ENCODE measurements at regions not wholly inside any gene's neighbourhood (a gene's known extent, or its start where the extent isn't known, plus 50 kb on each side); places are given as distances from the start of the nearest gene placed in this dataset.
"Not testable (repeated sequence)": the region's sequence is repeated elsewhere in the genome, so short reads cannot be mapped to it uniquely, and the experiment has no call there.

DNA sequence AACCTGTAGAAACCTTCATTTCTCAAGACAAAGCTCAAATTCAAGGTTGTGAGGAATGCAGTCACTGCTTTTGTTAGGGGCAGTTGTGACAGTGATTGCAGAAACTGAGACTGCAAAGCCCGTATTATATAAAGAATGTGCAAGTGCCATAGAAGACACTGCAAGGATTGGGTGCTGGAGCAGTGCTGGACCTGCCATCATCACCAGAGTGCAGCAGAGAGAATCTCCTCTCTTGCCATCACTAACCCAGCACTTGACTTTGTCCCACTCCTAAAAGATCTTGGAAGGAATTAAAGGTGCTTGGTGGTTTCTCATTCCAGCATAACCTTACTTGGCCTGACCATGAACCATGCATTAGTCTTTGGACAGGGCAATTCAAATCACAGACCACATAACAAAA is 81.1 kb upstream of the VKORC1L1 start:
- H3K4me3 ChIP-seq; H3K36me3 ChIP-seq; intact Hi-C loops (cut with DNase I); H3K27ac ChIP-seq; H3K9me3 ChIP-seq; H3K27me3 ChIP-seq (ENCODE audit: low read depth); H3K4me1 ChIP-seq; DNase-seq; ATAC-seq: not testable (repeated sequence)

DNA sequence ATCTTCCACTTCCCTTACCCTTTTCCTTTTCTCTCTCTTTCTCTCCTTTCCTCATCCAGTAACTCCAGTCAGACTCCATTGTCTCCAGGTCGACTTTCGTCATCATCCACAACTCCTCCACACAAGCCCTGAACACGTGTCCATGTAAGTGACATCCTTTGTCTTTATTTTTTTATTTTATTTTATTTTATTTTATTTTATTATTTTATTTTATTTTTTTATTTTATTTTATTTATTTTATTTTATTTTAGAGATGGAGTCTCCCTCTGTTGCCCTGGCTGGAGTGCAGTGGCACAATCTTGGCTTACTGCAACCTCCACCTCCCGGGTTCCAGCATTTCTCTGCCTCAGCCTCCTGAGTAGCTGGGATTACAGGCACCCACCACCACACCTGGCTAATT is 80.1 kb upstream of the VKORC1L1 start:
- H3K9me3 ChIP-seq; intact Hi-C loops (cut with DNase I): not testable (repeated sequence)

DNA sequence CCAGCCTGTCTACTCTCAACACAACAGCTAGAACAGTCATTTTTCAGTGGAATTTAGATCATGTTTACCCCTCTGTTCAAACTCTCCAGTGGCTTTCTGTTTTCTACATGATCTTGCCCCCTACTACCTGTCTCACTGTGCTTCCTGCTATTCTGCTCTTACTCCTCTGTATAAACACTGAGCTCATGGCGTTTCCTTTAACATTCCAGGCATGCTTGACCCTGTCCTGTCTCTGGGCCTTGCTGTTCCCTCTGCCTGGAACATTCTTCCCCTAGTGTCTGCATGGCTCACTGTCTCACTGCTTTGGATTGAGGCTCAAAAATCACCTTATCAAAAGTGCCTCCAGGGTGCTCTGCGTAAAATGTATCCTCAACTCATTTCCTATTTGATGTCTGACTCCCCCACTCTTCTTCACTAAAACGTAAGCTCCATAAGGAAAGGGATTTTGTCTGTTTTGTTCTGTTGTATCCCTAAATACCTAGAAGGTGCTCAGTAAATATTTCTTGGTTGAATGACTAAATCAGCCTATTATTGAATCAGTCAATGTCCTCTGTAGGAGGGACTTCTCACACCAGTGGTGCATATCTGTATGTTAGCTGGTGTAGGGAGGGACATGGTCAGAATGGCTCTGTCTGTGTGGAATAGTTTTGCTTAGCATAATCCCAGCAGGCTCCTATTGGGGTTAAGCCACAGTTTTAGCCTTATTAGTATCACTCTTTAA is 78.0 kb upstream of the VKORC1L1 start:
- H3K9me3 ChIP-seq; H3K27ac ChIP-seq; DNase-seq; H3K4me1 ChIP-seq; intact Hi-C loops (cut with DNase I); ATAC-seq; H3K36me3 ChIP-seq; H3K4me3 ChIP-seq; H3K27me3 ChIP-seq (ENCODE audit: low read depth): not testable (repeated sequence)

More for the DNA sequence above, 80.1 kb upstream of the VKORC1L1 start:
- not testable (repeated sequence) for H3K4me1 ChIP-seq; H3K4me3 ChIP-seq; DNase-seq; ATAC-seq; H3K27me3 ChIP-seq (ENCODE audit: low read depth); H3K36me3 ChIP-seq; H3K27ac ChIP-seq

- DNase-seq; H3K4me3 ChIP-seq; H3K4me1 ChIP-seq; H3K27ac ChIP-seq; ATAC-seq; H3K27me3 ChIP-seq (ENCODE audit: low read depth); H3K9me3 ChIP-seq; H3K36me3 ChIP-seq; intact Hi-C loops (cut with DNase I): not testable (repeated sequence)
These were observed 77.5 kb upstream of the VKORC1L1 start for GRCh38 chr7:65795392-65795716.

DNA sequence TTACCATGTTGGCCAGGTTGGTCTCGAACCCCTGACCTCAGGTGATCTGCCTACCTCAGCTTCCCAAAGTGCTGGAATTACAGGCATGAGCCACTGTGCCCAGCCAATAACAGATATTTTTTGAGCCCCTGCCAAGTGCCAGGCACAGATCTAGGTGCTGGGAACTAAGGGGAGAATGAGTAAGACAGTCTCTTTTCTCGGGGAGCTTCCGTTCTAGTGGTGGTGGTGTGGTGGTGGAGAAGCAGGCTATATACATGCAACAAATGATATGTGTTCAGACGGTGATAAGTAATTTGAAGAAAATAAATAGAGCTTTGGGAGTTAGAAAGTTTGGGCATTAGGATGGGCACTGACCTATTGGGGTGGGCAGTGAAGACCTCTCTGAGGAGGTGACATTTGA is 76.7 kb upstream of the VKORC1L1 start:
- no peaks in the 10 kb centered on the region for H3K27me3 ChIP-seq (ENCODE audit: low read depth)
- ATAC-seq (no peak), DNase-seq (no peak)
- H3K4me3 ChIP-seq: no peak overlapping the region
- TF ChIP-seq, protein P1, sequence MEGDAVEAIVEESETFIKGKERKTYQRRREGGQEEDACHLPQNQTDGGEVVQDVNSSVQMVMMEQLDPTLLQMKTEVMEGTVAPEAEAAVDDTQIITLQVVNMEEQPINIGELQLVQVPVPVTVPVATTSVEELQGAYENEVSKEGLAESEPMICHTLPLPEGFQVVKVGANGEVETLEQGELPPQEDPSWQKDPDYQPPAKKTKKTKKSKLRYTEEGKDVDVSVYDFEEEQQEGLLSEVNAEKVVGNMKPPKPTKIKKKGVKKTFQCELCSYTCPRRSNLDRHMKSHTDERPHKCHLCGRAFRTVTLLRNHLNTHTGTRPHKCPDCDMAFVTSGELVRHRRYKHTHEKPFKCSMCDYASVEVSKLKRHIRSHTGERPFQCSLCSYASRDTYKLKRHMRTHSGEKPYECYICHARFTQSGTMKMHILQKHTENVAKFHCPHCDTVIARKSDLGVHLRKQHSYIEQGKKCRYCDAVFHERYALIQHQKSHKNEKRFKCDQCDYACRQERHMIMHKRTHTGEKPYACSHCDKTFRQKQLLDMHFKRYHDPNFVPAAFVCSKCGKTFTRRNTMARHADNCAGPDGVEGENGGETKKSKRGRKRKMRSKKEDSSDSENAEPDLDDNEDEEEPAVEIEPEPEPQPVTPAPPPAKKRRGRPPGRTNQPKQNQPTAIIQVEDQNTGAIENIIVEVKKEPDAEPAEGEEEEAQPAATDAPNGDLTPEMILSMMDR (IDR thresholded peaks at IDR 0.05): no peak
- H3K4me1 ChIP-seq: no peaks in the 10 kb centered on the region
- intact Hi-C loops (cut with DNase I): no loop called here
- no peaks in the 10 kb centered on the region for H3K36me3 ChIP-seq
- H3K9me3 ChIP-seq: no peaks in the 10 kb centered on the region
- H3K27ac ChIP-seq: no peak overlapping the region

GRCh38 chr7:65797086-65797485 is 75.8 kb upstream of the VKORC1L1 start:
- H3K4me3 ChIP-seq; H3K36me3 ChIP-seq; DNase-seq; H3K9me3 ChIP-seq; H3K27ac ChIP-seq; H3K27me3 ChIP-seq (ENCODE audit: low read depth); ATAC-seq; H3K4me1 ChIP-seq; intact Hi-C loops (cut with DNase I): not testable (repeated sequence)

- H3K4me3 ChIP-seq; intact Hi-C loops (cut with DNase I): not testable (repeated sequence)
These were observed 75.3 kb upstream of the VKORC1L1 start for GRCh38 chr7:65797566-65797965.

GRCh38 chr7:65798111-65799075 is 74.5 kb upstream of the VKORC1L1 start:
- no peaks in the 10 kb centered on the region for H3K4me1 ChIP-seq
- intact Hi-C loops (cut with DNase I): no loop called here
- H3K36me3 ChIP-seq: no peaks in the 10 kb centered on the region
- no peak for ATAC-seq
- DNase-seq: no peak
- H3K27me3 ChIP-seq (ENCODE audit: low read depth): no peaks in the 10 kb centered on the region
- H3K9me3 ChIP-seq: no peaks in the 10 kb centered on the region
- no peak overlapping the region for H3K4me3 ChIP-seq
- TF ChIP-seq, protein P1 (IDR thresholded peaks at IDR 0.05): no peak
- no peak overlapping the region for H3K27ac ChIP-seq

More at GRCh38 chr7:65797566-65797965, 75.3 kb upstream of the VKORC1L1 start:
- H3K27me3 ChIP-seq (ENCODE audit: low read depth); DNase-seq; H3K36me3 ChIP-seq; H3K4me1 ChIP-seq; H3K27ac ChIP-seq; ATAC-seq; H3K9me3 ChIP-seq: not testable (repeated sequence)

DNA sequence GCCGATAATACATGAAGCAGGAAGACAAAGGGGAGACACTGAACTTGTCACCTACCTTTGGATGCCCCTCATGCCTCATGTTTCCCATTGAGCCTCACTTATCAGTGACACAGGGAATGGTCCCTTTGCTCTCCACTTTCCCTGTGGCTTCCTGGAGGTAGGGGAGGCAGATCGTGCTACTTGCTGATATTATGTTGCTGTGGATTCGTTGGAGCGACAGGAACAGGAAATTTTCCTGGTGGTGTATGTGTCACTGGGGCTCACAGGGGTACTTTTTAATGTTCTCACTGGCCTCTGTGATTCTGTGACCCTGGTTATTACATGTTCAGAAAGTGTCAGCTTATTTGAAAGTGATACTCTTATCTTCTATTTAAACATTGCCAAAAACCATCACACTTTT is 72.7 kb upstream of the VKORC1L1 start:
- H3K36me3 ChIP-seq; H3K4me1 ChIP-seq; intact Hi-C loops (cut with DNase I); DNase-seq; H3K27ac ChIP-seq; H3K27me3 ChIP-seq (ENCODE audit: low read depth); H3K4me3 ChIP-seq; H3K9me3 ChIP-seq; ATAC-seq: not testable (repeated sequence)

Measured in lower lobe of right lung (tissue), 2 donors.